GM21515 (cell line): ENCODE measurements at regions not wholly inside any gene's neighbourhood (a gene's known extent, or its start where the extent isn't known, plus 50 kb on each side); places are given as distances from the start of the nearest gene placed in this dataset.

Experiments used
- ATAC-seq: cut with Tn5 transposase; IDR thresholded peaks from one replicate; pipeline ENCODE4 v1.9.1; 2021; ENCODE audit not compliant: unreplicated experiment

DNA sequence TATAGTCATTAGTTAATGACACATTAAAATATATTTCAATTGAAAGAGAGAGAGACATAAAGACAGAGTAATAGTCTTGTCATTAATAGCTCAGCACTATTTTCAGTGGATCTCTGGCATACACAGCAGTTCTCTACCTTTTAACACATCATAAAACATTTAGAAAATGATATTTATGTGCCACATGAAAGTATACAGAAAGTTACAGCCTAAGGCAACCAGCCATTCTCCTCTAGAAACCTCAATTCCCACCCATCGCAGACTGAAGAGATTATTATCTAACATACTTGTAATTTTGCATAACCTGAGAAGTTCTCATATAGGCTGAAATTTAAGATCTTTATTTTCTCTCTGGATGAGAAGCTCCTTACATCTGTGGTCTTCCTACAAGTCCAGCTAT is 58.7 kb upstream of the FAM83B start:
- ATAC-seq: no peak
